ACHN (cell line): ENCODE measurements at regions not wholly inside any gene's neighbourhood (a gene's known extent, or its start where the extent isn't known, plus 50 kb on each side); places are given as distances from the start of the nearest gene placed in this dataset.

Source experiments
- DNase-seq: peaks from one replicate; pipeline ENCODE4 v3.0.0-alpha.2; 2015
- in situ Hi-C: cut with HindIII; loops from 2 replicates; pipeline ENCODE4 v1.10.0; 2017; ENCODE audit warnings: low sequenced_read_pairs, low pct_ligation_motif_present, low pct_unique_long_range_greater_than_20kb

DNA sequence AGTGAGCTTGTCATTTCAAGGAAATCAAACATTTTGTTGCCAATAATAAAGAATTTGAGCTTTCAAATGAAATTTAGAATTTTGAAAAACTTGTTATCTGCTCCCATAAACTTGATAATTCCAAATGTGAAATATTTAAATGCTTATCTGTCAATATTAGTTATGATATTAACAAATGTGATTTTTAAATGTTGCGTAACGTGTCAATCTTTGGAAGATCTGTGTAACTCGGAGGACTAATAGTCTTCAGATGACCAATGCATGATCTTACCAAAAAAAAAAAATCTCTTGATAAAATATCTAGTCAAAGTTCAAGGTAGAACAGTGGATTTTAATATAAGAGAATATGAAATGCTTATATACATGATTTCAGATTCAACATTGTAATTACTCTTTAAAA, 274.5 kb upstream of the HSF2 start:
- in situ Hi-C loops: no loop called here
- no peak for DNase-seq

- in situ Hi-C loops: no loop called here
- no peak for DNase-seq
Measured at GRCh38 chr6:122126894-122127293, 272.6 kb upstream of the HSF2 start.

- DNase-seq: no peak
- in situ Hi-C loops: no loop called here
Measured at GRCh38 chr6:122128445-122128844, 271.0 kb upstream of the HSF2 start.

GRCh38 chr6:122129313-122130025, 270.0 kb upstream of the HSF2 start:
- DNase-seq: no peak
- in situ Hi-C loops: no loop called here

DNA sequence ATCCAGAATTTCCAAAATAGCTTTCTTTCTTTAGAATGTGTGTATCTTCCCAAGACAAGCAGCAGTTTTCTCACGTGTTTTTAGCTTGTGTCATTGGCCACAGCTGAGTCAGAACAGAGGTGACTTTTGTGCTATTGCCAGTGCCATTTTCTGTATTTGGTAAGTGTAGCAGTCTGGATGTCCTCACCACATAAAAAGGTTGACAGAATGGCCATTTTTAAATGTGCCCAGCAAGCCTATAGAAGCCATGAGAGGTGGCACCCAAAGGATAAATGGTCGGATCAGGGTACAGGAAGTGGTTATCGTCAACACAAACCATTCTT, 269.5 kb upstream of the HSF2 start:
- in situ Hi-C loops: no loop called here
- no peak for DNase-seq

DNA sequence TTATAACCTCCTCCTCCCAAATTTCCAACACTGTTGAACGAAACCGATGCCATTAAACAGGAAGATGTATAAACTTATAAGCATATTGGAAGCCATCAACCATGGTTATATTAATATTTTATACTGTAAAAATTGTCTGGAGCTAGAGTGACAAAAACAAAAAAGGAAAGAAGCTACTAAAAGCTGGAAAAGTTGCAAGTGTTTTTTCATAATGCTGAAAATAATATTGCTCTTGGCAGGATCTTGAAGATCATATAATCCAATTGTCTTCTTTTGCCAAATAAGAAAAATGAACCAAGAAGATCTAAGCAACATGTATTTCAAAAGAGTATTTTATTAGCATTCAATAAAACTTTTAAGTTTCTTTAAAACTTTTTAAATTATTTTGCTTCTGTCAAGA, 268.9 kb upstream of the HSF2 start:
- in situ Hi-C loops: no loop called here
- DNase-seq: no peak

DNA sequence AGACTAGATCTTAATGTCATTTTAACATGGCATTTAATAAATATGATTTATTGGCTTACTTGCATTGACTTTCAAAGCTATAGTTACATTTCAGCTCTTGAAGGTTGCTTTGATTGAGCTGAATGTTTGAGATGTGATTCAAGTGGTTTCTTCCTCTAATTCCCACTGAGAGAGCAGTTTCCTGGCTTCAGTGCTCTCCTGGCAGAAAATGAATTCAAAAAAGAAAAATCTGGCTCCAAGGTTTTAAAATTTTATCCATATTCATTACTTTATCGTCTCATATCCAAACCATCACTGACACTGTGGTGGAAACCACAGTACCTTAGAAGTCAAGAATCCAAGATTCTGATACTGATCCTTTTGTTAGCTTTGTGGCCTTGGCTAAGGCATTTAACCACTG, 263.1 kb upstream of the HSF2 start:
- in situ Hi-C loops: no loop called here
- no peak for DNase-seq

GRCh38 chr6:122140031-122140430, 259.4 kb upstream of the HSF2 start:
- in situ Hi-C loops: no loop called here
- DNase-seq: no peak

DNA sequence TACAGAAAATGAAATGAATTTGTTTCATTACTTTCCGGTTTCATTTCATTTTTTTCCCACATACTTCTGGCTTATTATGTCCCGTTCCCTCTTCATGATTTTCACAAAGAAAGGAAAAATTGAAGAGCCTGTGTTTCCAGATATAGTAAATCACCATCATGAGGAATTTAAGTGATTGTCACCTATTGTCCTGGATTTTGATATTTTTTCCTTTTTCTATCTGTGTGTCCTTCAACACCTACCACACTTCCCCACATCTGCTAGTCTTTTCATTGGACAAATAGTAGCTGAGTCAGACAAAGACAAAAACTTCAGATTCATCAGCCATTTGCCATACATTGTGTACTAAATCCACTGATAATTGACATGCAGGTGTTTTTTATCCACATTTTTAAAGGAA, 258.2 kb upstream of the HSF2 start:
- in situ Hi-C loops: no loop called here
- no peak for DNase-seq

- DNase-seq: no peak
- in situ Hi-C loops: no loop called here
Measured at GRCh38 chr6:122143813-122144601, 255.4 kb upstream of the HSF2 start.

GRCh38 chr6:122145246-122145645, 254.2 kb upstream of the HSF2 start:
- DNase-seq: no peak
- in situ Hi-C loops: no loop called here

DNA sequence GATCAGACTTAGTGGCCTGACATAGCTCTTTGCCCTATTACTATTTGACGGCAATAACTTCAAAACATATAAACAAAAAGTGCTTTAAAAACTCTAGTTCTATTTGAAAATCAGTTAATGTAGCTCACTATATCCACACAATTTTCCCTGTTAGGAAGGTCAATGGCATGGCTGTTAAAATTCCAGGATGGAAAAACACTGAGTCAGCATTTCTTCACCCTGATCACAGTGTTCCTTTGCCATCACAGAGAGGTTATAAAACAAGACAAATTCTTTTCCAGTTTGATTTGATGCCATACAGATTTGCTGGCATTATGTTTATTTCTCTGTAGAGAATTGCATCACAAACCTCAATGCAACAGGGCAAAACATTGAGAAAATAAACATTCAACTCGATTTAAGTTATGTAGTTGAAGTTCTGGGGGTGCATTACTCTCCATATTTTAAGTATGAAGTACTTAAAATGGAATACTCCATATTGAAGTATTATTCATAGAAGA, 253.7 kb upstream of the HSF2 start:
- in situ Hi-C loops: no loop called here
- no peak for DNase-seq

DNA sequence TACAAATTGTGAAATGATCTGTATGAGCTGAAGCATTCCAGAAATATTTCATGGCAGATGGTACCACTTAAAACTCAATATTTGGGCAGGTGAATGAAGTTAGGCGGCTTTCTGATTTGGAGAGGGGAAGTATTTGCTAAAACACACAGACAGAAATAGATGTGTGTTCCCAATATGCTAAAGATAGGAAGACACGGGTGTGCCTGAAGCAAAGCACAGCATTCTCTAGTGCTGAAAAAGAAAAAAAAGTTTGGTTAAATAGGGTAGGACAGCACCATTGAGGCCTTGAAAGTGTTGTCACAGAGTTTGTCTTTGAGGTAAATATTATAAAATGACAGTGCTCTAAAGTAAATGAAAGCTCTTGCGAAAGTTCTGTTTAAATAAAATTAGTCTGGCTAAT, 252.2 kb upstream of the HSF2 start:
- in situ Hi-C loops: no loop called here
- DNase-seq: no peak

- no peak for DNase-seq
- in situ Hi-C loops: no loop called here
Measured at GRCh38 chr6:122151066-122151465, 248.4 kb upstream of the HSF2 start.

DNA sequence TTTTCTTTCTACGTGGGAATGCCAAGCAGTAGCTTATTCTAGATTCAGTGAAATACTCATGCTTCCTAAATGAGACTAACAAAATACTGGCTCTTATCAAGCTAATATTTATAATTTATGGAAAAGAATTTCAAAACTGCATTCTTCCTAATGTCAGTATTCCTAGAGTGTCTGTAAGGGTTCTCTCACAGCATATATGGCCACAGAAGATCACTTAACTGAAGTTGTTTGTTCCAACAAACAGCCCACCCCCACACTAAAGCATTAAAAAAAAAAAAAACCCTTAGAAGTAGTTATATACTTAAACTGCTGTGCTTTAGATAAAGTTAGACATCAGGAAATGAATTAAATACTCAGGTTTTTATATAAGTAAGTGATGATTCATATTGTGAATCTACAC, 247.7 kb upstream of the HSF2 start:
- no peak for DNase-seq
- in situ Hi-C loops: no loop called here

GRCh38 chr6:122153557-122153956, 245.9 kb upstream of the HSF2 start:
- in situ Hi-C loops: no loop called here
- no peak for DNase-seq

DNA sequence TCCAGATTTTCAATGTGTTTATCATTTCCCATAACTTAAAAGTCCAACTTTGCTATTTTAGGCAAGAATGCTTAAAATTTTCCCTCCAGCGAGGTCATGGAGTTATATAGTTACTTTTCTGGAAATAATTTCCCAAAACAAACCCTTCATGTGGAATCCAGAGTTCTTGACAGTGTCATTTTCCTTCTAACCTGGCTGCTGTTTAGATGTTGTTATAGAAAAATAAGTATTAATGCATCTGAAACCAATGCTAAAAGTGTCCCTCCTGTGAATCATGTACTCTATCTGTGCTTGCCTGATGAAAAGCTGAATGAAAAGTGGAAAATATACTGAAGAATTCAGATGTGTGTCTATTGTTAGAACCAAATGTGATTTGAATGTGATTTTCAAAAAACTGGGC, 245.3 kb upstream of the HSF2 start:
- in situ Hi-C loops: no loop called here
- no peak for DNase-seq

DNA sequence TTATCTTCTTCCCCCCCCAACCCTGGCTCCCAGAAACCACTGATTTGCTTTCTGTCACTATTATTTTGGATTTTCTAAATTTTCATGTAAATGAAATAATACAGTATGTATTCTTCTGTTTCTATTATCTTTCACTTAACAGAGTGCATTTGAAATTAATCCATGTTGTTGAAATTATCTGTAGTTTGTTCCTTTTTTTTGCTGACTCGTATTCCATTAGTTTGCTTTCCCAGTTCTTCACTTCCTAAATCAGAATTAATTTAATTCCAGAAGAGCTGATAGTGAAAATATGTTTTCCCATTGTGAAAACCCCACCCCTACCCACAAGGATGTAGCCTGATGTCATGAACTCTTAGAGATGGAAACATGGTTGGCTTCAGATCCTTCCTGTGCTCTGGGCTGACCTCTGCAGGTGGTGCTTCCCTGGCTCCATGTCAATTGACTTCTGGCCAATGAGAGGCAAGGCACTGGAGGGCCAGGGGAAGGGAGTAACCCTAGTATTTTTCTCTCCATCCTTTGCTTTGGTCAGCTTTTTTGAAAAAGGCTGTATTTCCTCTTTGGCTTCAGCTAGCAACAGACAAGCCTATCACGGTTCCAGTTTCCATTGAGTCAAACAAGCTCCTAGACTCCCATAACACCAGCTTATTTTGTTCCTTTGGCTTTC, 244.4 kb upstream of the HSF2 start:
- DNase-seq: no peak
- in situ Hi-C loops: no loop called here

DNA sequence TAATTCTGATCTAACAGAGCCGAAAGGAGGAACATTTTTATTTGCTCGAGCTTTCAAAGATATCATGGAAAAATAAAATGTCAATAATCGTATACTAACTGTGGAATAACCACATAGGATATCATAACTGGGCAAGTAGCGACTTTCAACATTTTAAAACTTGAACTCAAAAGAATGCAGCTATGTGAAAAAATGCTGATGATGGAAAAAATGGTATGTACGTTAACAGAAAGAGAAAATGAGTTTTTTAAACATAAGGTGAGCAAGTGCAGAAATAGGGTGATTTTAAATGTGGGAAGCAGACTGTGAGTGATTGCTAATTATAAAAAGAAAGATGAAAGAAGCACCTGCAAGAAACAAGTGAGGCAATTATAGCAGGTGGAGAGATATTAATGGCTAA, 238.3 kb upstream of the HSF2 start:
- DNase-seq: no peak
- in situ Hi-C loops: no loop called here

GRCh38 chr6:122165014-122165413, 234.4 kb upstream of the HSF2 start:
- DNase-seq: no peak
- in situ Hi-C loops: no loop called here
